AG10803 (cell line): ENCODE measurements at regions not wholly inside any gene's neighbourhood (a gene's known extent, or its start where the extent isn't known, plus 50 kb on each side); places are given as distances from the start of the nearest gene placed in this dataset.

ENCODE experiments used
- DNase-seq: peaks from one replicate; pipeline ENCODE4 v3.0.0; 2010; ENCODE audit warnings: low read depth
- H3K4me3 ChIP-seq: 2 replicates; pipeline ENCODE4 v1.5.1; 2011; ENCODE audit warnings: mild to moderate bottlenecking, low read length, control low read depth
- TF ChIP-seq, protein P1 (sequence below): conservative IDR thresholded peaks from 2 replicates; pipeline ENCODE4 v1.5.1; 2011; ENCODE audit warnings: mild to moderate bottlenecking, low read length, control low read depth, inconsistent platforms

DNA sequence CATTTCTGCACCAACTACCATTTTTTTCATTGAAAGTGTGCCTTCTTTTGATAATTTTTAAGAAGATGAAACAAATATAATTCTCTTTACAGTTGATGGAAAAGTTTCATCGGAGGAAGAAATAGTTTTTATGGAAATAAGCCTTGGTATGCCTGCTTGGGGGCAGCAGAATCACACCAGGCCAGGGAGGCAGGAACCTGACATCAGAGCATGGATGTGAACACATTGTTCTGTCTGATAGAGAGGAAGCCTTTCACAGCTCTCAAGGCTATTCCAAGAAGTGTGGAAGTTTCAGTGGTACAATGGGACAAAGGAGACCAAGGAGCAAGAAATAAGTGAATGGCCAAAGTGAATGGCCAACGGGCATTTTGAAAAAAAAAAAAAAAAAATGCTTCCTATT, 162.2 kb upstream of the KCNK2 start:
- TF ChIP-seq, protein P1, sequence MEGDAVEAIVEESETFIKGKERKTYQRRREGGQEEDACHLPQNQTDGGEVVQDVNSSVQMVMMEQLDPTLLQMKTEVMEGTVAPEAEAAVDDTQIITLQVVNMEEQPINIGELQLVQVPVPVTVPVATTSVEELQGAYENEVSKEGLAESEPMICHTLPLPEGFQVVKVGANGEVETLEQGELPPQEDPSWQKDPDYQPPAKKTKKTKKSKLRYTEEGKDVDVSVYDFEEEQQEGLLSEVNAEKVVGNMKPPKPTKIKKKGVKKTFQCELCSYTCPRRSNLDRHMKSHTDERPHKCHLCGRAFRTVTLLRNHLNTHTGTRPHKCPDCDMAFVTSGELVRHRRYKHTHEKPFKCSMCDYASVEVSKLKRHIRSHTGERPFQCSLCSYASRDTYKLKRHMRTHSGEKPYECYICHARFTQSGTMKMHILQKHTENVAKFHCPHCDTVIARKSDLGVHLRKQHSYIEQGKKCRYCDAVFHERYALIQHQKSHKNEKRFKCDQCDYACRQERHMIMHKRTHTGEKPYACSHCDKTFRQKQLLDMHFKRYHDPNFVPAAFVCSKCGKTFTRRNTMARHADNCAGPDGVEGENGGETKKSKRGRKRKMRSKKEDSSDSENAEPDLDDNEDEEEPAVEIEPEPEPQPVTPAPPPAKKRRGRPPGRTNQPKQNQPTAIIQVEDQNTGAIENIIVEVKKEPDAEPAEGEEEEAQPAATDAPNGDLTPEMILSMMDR = no peak
- no peak overlapping the region for H3K4me3 ChIP-seq
- DNase-seq = no peak

DNA sequence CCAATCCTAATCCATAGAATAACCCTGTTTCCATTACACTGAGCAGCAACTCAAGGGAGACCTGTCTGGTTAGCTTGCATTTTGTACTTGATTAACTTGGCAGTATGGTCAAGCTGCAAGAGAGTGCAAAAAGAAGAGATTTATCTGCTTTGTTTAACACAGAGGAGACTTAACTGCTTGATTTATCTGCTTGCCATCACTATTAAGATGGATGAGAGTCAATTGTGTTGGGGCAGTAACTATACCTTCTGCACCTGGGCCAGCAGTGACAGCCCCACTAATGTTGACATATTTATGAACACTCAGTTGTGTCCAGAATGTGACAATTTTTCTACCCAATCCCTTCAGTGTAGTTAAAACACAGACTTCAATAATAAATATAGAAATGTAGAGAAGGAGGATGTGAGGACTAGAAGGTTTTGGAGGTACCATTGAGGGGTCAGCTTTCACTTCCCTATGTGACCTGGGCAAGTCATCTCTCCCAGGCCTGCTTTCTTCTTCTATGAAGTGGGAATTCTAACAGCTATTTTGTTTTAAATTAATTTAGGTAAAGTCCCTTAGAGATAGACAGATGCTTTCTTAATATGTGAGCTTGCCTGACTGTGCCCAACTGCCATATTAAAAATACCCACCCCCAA, 159.1 kb upstream of the KCNK2 start:
- no peak overlapping the region for H3K4me3 ChIP-seq
- no peak for DNase-seq
- TF ChIP-seq, protein P1 = no peak

DNA sequence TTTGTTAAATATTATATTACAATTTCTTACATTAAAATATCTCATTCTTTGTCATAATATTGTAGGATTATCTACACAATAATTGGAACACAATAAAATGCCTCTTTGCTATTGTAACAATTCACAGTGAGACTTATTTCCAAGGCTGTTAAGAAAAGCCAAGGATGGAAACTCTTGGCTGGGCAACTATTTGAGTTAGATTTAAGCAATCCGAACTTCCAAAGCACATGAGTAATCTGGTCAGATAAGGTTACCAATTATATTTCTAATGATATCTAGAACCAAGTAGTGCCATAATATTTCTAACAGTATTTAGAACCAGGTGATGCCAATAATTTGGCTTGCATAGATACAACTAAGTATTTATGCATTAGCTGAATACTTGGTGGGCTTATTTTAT, 154.7 kb upstream of the KCNK2 start:
- TF ChIP-seq, protein P1 = no peak
- DNase-seq = no peak

DNA sequence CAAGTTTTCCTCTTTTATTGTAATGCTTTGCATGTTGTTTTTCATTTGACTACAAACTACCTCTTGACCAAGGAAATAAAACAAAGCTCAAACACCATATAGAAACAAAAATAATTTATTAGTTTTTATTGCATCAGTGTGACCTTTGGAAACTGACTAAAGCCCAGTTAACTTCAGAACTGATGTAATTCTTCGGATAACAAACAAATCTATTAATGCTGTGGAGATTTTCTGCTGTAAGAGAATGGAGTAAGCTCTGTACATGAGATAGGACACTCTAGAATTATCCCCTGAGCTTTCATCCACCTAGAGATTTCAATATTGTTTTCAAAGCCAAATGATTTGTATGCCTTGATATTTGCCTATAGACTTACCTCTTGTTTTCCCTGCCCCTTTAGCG, 154.0 kb upstream of the KCNK2 start:
- DNase-seq = no peak
- no peak overlapping the region for H3K4me3 ChIP-seq
- TF ChIP-seq, protein P1 = no peak

More for the DNA sequence above, 154.7 kb upstream of the KCNK2 start:
- H3K4me3 ChIP-seq = no peak overlapping the region

DNA sequence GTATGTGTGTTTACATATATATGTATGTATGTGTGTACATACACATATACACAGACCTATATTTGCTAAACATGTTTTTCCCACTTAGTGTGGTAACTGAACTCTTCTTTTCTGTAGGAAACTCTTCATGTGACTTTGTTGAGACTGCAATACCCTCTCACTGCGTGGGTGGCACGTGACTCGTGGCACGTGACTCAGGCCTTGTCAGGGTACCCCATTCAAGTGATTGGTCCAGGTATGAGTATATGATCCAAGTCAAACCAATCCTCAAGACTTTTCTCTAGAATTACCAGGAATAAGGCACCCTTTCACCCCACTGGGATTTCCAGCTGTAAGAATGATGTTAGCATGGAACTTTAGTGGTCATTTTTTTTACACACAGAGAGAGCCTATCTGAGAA, 149.2 kb upstream of the KCNK2 start:
- no peak for DNase-seq
- TF ChIP-seq, protein P1 = no peak

DNA sequence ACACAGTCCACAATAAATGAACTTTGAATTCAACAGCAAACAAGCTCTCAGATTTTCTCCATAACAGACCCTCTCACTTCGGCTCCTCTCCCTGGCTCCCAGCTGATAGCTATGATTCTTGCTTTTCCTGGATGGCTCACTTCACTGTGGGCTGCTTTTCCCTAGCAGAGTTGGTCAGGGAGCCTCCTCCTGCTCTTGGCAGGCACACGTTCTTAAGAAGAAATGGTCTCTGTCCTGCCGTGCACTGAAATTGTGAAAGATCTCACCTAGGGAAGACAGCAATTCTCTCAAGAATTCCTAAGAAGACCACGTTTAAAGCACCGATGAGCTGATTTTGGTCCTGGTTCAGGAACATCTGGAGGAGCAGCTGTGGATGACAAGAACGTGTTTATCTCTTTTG, 148.5 kb upstream of the KCNK2 start:
- TF ChIP-seq, protein P1 = no peak
- no peak overlapping the region for H3K4me3 ChIP-seq
- peak; percentile 16 for DNase-seq

More for the DNA sequence above, 149.2 kb upstream of the KCNK2 start:
- H3K4me3 ChIP-seq = no peak overlapping the region

DNA sequence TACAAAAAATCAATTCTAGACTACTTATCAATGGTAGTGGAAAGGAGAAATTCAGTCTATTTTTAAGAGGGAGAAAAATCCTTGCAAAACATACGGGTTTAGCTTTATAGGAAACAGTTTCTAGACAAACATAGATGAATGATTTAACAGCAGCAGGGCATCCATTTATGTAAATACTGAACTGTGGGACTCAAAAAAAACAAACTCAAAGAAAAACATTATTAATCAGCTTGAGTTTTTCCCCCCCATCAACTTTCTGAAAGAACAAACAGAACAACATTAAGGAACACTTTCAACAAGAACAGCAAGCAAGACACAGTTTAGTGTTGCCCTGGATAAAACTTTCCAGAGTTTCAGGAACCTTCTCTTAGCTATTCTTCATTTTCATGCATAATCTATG, 147.3 kb upstream of the KCNK2 start:
- H3K4me3 ChIP-seq = no peak overlapping the region
- no peak for DNase-seq
- TF ChIP-seq, protein P1 = no peak
